MM.1S (cell line): ENCODE measurements at regions not wholly inside any gene's neighbourhood (a gene's known extent, or its start where the extent isn't known, plus 50 kb on each side); places are given as distances from the start of the nearest gene placed in this dataset.
A peak's percentile ranks its signal among the peaks of the same experiment; 100 is the strongest.
"Not testable (repeated sequence)": the region's sequence is repeated elsewhere in the genome, so short reads cannot be mapped to it uniquely, and the experiment has no call there.

Source experiments
- DNase-seq: peaks from one replicate; pipeline ENCODE4 v3.0.0-alpha.2; 2015
- H2AFZ ChIP-seq: fragments of 300-600 bp; sonication (generic); 2 replicates; pipeline ENCODE4 v1.6.0; 2016; ENCODE audit warnings: antibody characterized with exemption, low read length
- H3F3A ChIP-seq: fragments of 300-600 bp; sonication (generic); 2 replicates; pipeline ENCODE4 v1.6.1; 2016; ENCODE audit warnings: mild to moderate bottlenecking, antibody characterized with exemption, low read length, moderate library complexity, mixed read lengths; ENCODE audit not compliant: insufficient read depth
- H3K27ac ChIP-seq: fragments of 300-600 bp; sonication (generic); 2 replicates; pipeline ENCODE4 v1.5.1; 2016; ENCODE audit warnings: mild to moderate bottlenecking, low read length
- H3K27me3 ChIP-seq: fragments of 300-600 bp; sonication (generic); replicated peaks from 2 replicates; pipeline ENCODE4 v1.6.0; 2016; ENCODE audit warnings: low read length; ENCODE audit not compliant: insufficient read depth
- H3K36me3 ChIP-seq: fragments of 300-600 bp; sonication (generic); replicated peaks from 2 replicates; pipeline ENCODE4 v1.6.1; 2016; ENCODE audit warnings: mild to moderate bottlenecking, low read length, mixed read lengths; ENCODE audit not compliant: insufficient read depth
- H3K4me1 ChIP-seq: fragments of 300-600 bp; sonication (generic); 2 replicates; pipeline ENCODE4 v1.6.1; 2016; ENCODE audit warnings: low read length, mixed read lengths
- H3K4me2 ChIP-seq: fragments of 300-600 bp; sonication (generic); 2 replicates; pipeline ENCODE4 v1.6.0; 2016; ENCODE audit warnings: low read depth, low read length
- H3K4me3 ChIP-seq: fragments of 300-600 bp; sonication (generic); 2 replicates; pipeline ENCODE4 v1.5.1; 2016; ENCODE audit warnings: low read length, mixed read lengths
- H3K79me2 ChIP-seq: fragments of 300-600 bp; sonication (generic); 2 replicates; pipeline ENCODE4 v1.6.1; 2016; ENCODE audit warnings: mixed run types, low read length, mixed read lengths
- H3K9ac ChIP-seq: fragments of 300-600 bp; sonication (generic); 2 replicates; pipeline ENCODE4 v1.6.1; 2016; ENCODE audit warnings: low read length, mixed read lengths
- H3K9me2 ChIP-seq: fragments of 300-600 bp; sonication (generic); replicated peaks from 2 replicates; pipeline ENCODE4 v1.6.1; 2016; ENCODE audit warnings: mild to moderate bottlenecking, low read length, mixed read lengths; ENCODE audit not compliant: insufficient read depth
- H3K9me3 ChIP-seq: fragments of 300-600 bp; sonication (generic); replicated peaks from 2 replicates; pipeline ENCODE4 v1.6.1; 2016; ENCODE audit warnings: mild to moderate bottlenecking, low read length, mixed read lengths; ENCODE audit not compliant: insufficient read depth
- H4K20me1 ChIP-seq: fragments of 300-600 bp; sonication (generic); 2 replicates; pipeline ENCODE4 v1.6.1; 2016; ENCODE audit warnings: mild to moderate bottlenecking, low read length, moderate library complexity, mixed read lengths; ENCODE audit not compliant: insufficient read depth
- EZH2 ChIP-seq: fragments of 300-600 bp; sonication (generic); optimal IDR thresholded peaks from 2 replicates; pipeline ENCODE3; 2017; ENCODE audit warnings: low read depth, mild to moderate bottlenecking, antibody characterized with exemption, low read length, mixed read lengths
- EZH2phosphoT487 ChIP-seq: fragments of 300-600 bp; sonication (generic); IDR thresholded peaks from 2 replicates; pipeline ENCODE4 v1.6.1; 2018; ENCODE audit warnings: antibody characterized with exemption, low read length
- TF ChIP-seq, protein P1 (sequence below): fragments of 300-600 bp; sonication (generic); IDR thresholded peaks from 2 replicates; pipeline ENCODE4 v1.5.1; 2016; ENCODE audit warnings: antibody characterized with exemption, low read length, mixed read lengths

- no peaks in the 10 kb centered on the region for H4K20me1 ChIP-seq
- no peaks in the 10 kb centered on the region for H3K4me1 ChIP-seq
- H3K4me3 ChIP-seq = no peak overlapping the region
- no peak overlapping the region for H3K4me2 ChIP-seq
- DNase-seq = peak; percentile 43
- no peaks in the 10 kb centered on the region for H3K36me3 ChIP-seq
- H3F3A ChIP-seq = no peaks in the 10 kb centered on the region
- H3K79me2 ChIP-seq = no peaks in the 10 kb centered on the region
- no peak overlapping the region for H2AFZ ChIP-seq
- no peak overlapping the region for H3K9ac ChIP-seq
- no peak overlapping the region for H3K27ac ChIP-seq
- no peaks in the 10 kb centered on the region for H3K9me3 ChIP-seq
- TF ChIP-seq EZH2phosphoT487 (no peak), EZH2 (no peak)
- TF ChIP-seq, protein P1, sequence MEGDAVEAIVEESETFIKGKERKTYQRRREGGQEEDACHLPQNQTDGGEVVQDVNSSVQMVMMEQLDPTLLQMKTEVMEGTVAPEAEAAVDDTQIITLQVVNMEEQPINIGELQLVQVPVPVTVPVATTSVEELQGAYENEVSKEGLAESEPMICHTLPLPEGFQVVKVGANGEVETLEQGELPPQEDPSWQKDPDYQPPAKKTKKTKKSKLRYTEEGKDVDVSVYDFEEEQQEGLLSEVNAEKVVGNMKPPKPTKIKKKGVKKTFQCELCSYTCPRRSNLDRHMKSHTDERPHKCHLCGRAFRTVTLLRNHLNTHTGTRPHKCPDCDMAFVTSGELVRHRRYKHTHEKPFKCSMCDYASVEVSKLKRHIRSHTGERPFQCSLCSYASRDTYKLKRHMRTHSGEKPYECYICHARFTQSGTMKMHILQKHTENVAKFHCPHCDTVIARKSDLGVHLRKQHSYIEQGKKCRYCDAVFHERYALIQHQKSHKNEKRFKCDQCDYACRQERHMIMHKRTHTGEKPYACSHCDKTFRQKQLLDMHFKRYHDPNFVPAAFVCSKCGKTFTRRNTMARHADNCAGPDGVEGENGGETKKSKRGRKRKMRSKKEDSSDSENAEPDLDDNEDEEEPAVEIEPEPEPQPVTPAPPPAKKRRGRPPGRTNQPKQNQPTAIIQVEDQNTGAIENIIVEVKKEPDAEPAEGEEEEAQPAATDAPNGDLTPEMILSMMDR = peak; percentile 37
- H3K9me2 ChIP-seq = no peaks in the 10 kb centered on the region
- H3K27me3 ChIP-seq = no peaks in the 10 kb centered on the region
These were observed 105.9 kb upstream of the POU3F1 start for GRCh38 chr1:38152351-38153065.

DNA sequence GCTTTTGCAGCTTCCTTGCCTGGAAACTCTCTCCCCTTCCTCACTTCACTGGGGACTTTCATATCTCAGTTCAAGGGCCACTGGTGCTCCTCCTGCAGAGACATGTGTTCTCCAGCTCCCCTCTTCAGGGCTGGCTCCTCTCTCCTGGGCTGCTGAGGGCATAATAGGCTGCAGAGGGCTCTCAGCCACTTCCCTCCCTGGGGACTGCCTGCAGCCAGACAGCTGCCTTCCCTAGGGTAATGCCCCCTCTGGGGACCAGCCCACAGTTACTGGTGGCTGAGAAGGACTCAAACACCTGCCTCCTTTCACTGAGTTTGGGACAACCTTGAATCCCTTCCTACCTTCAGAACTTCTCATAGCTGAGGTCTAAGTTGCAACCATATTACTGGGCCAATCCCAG lies 104.8 kb upstream of the POU3F1 start:
- Histone ChIP-seq H3K4me2 (no peak overlapping the region), H2AFZ (no peak overlapping the region), H3K36me3 (no peaks in the 10 kb centered on the region), H3K4me1 (no peaks in the 10 kb centered on the region), H3F3A (no peaks in the 10 kb centered on the region), H3K27ac (no peak overlapping the region), H3K9me2 (no peaks in the 10 kb centered on the region), H4K20me1 (no peaks in the 10 kb centered on the region), H3K9ac (no peak overlapping the region), H3K27me3 (no peaks in the 10 kb centered on the region), H3K79me2 (no peaks in the 10 kb centered on the region), H3K9me3 (no peaks in the 10 kb centered on the region), H3K4me3 (no peak overlapping the region)
- TF ChIP-seq EZH2 = no peak
- TF ChIP-seq EZH2phosphoT487 = no peak
- TF ChIP-seq, protein P1 = no peak
- no peak for DNase-seq

DNA sequence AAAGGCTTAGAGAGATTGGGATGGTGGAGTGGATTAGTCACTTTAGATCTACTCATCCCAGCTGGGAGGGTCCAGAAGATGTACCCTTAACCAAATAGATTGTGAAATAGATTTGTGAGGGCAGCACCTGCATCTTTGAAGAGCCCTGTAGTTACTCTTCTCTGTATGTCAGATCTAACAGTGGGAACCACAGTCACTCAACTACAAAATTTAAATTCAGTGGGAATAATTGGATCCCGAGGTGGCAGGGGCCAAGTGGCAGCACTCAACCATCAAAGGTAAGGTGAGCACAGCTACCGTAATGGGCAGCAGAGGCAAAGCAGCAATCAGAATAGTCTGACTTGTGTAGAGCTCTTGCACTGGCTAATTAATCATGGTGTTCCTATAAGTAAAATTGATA lies 99.5 kb upstream of the POU3F1 start:
- H4K20me1 ChIP-seq, H3K79me2 ChIP-seq, H3K27ac ChIP-seq, H3F3A ChIP-seq, H3K4me2 ChIP-seq, H3K4me1 ChIP-seq, H3K4me3 ChIP-seq, H3K9me3 ChIP-seq, H3K9ac ChIP-seq, H2AFZ ChIP-seq, H3K36me3 ChIP-seq, H3K9me2 ChIP-seq, DNase-seq, H3K27me3 ChIP-seq: not testable (repeated sequence)

- no peak for DNase-seq
- Histone ChIP-seq H3F3A (no peaks in the 10 kb centered on the region), H3K4me2 (no peak overlapping the region), H3K27ac (no peak overlapping the region), H3K4me1 (no peaks in the 10 kb centered on the region), H3K9me2 (no peaks in the 10 kb centered on the region), H4K20me1 (no peaks in the 10 kb centered on the region), H3K79me2 (no peaks in the 10 kb centered on the region), H3K9ac (no peak overlapping the region), H2AFZ (no peak overlapping the region), H3K9me3 (no peaks in the 10 kb centered on the region), H3K4me3 (no peak overlapping the region), H3K36me3 (no peaks in the 10 kb centered on the region), H3K27me3 (peaks cover 17% of the 10 kb centered on the region)
- TF ChIP-seq EZH2phosphoT487 (no peak), EZH2 (no peak)
- TF ChIP-seq, protein P1 = no peak
These were observed 96.0 kb upstream of the POU3F1 start for GRCh38 chr1:38142606-38143005.
